ENCODE measurements at regions not wholly inside any gene's neighbourhood (a gene's known extent, or its start where the extent isn't known, plus 50 kb on each side); places are given as distances from the start of the nearest gene placed in this dataset.

DNA sequence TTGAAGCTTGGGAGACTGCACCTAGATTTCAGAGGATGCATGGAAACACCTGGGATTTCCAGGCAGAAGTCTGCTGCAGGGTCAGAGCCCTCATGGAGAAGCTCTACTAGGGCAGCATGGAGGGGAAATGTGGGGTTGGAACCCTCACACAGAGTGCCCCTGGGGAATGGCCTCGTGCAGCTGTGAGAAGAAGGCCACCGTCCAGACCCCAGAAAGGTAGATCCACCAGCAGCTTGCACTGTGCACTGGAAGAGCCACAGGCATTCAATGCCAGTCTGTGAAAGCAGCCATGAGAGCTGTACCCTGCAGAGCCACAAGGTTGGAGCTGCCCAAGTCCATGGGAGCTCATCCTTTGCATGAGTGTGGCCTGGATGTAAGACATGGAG is 285.3 kb upstream of the FAM174A start:
- TF ChIP-seq, protein P1, sequence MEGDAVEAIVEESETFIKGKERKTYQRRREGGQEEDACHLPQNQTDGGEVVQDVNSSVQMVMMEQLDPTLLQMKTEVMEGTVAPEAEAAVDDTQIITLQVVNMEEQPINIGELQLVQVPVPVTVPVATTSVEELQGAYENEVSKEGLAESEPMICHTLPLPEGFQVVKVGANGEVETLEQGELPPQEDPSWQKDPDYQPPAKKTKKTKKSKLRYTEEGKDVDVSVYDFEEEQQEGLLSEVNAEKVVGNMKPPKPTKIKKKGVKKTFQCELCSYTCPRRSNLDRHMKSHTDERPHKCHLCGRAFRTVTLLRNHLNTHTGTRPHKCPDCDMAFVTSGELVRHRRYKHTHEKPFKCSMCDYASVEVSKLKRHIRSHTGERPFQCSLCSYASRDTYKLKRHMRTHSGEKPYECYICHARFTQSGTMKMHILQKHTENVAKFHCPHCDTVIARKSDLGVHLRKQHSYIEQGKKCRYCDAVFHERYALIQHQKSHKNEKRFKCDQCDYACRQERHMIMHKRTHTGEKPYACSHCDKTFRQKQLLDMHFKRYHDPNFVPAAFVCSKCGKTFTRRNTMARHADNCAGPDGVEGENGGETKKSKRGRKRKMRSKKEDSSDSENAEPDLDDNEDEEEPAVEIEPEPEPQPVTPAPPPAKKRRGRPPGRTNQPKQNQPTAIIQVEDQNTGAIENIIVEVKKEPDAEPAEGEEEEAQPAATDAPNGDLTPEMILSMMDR (IDR thresholded peaks at IDR 0.05): no peak
- TF ChIP-seq POLR2AphosphoS5 (IDR thresholded peaks at IDR 0.05) (no peak), POLR2A (IDR thresholded peaks at IDR 0.05) (no peak), EP300 (IDR thresholded peaks at IDR 0.05) (no peak)
